ENCODE measurements at regions not wholly inside any gene's neighbourhood (a gene's known extent, or its start where the extent isn't known, plus 50 kb on each side); places are given as distances from the start of the nearest gene placed in this dataset.

DNA sequence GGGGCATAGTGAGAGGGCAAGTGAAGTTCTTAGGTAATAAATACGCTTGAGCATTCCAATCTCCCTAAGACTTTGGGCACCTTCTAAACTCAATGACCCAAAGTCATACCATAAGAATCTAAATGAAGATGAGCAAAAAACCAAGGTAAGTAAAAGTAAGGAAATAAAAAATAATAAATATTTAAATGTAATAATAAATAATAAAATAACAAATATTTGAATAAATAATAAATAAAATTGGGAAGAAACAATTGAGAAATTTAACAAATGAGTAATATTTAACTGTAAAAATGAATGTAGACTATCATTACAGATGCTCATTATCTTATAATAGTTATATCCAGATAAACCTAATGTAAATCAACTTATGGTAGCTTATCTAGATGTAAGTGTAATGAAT lies 391.7 kb downstream of the WDR72 start:
- TF ChIP-seq, protein P1, sequence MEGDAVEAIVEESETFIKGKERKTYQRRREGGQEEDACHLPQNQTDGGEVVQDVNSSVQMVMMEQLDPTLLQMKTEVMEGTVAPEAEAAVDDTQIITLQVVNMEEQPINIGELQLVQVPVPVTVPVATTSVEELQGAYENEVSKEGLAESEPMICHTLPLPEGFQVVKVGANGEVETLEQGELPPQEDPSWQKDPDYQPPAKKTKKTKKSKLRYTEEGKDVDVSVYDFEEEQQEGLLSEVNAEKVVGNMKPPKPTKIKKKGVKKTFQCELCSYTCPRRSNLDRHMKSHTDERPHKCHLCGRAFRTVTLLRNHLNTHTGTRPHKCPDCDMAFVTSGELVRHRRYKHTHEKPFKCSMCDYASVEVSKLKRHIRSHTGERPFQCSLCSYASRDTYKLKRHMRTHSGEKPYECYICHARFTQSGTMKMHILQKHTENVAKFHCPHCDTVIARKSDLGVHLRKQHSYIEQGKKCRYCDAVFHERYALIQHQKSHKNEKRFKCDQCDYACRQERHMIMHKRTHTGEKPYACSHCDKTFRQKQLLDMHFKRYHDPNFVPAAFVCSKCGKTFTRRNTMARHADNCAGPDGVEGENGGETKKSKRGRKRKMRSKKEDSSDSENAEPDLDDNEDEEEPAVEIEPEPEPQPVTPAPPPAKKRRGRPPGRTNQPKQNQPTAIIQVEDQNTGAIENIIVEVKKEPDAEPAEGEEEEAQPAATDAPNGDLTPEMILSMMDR (IDR thresholded peaks at IDR 0.05), result no peak
- no peak for TF ChIP-seq POLR2AphosphoS5 (IDR thresholded peaks at IDR 0.05; ENCODE audit: insufficient read depth in 1 of 2, low read depth in 1 of 2)
- no peak for TF ChIP-seq POLR2A (IDR thresholded peaks at IDR 0.05)

Measured in vagina (tissue), 2 donors.